ENCODE measurements at regions not wholly inside any gene's neighbourhood (a gene's known extent, or its start where the extent isn't known, plus 50 kb on each side); places are given as distances from the start of the nearest gene placed in this dataset.
A peak's percentile ranks its signal among the peaks of the same experiment; 100 is the strongest.
"Not testable (repeated sequence)": the region's sequence is repeated elsewhere in the genome, so short reads cannot be mapped to it uniquely, and the experiment has no call there.

DNA sequence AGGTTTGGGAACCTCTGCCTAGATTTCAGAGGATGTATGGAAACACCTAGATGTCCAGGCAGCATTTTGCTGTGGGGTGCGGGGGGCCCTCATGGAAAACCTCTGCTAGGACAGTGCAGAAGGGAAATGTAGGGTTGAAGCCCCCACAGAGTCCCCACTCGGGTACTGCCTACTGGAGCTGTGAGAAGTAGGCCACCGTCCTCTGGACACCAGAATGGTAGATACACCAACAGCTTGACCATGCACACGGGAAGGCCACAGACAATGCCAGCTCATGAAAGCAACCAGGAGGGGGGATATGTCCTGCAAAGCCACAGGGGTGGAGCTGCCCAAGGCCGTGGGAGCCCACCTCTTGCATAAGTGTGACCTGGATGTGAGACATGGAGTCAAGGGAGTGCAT, 1336.5 kb downstream of the SPATA31A7 start:
- not testable (repeated sequence) for H3K4me1 ChIP-seq, H3K27ac ChIP-seq, H3K4me3 ChIP-seq, ATAC-seq, H3K9me3 ChIP-seq, H3K36me3 ChIP-seq, H3K27me3 ChIP-seq
- WGBS, 2 donors (ENCODE audit: low coverage in 1 of 2), result no CpG with 5 or more reads among the region's 5 CpGs

DNA sequence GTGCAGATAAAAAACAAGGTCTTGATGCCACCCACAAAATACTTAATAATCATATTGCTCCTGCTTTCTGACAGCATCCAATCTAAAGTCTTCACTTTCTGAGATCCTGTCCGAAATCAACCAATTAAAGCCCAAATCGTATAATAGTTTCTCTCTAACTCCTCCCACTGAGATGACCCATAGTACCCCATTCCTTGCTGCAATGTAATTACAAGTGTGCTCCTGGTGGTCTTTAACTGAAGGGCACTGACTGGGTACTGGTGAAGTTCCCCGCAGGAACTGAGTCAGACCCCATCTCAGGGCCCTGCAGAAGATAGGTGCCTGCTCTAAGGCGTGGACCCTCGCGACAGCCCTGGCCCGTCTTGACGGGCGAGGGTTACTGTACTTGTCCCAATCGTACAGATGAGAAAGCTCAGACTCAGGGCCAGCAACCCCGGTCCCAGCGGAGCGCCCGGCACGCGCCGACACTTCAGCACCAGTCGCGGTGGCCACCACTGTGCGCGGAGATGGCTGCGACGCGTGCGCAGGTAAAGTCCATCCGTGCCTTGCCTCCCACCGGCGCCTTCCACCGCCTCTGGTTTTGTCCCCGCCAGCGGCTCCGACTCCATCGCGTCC, 1342.4 kb downstream of the SPATA31A7 start:
- H3K4me3 ChIP-seq, ATAC-seq, H3K4me1 ChIP-seq, H3K27ac ChIP-seq, H3K36me3 ChIP-seq, H3K9me3 ChIP-seq, H3K27me3 ChIP-seq: not testable (repeated sequence)
- 18% methylated on average over 2 of the region's 34 CpGs; no CpG with 5 or more reads in 1 of the 2 donors for WGBS, 2 donors (ENCODE audit: low coverage in 1 of 2)

DNA sequence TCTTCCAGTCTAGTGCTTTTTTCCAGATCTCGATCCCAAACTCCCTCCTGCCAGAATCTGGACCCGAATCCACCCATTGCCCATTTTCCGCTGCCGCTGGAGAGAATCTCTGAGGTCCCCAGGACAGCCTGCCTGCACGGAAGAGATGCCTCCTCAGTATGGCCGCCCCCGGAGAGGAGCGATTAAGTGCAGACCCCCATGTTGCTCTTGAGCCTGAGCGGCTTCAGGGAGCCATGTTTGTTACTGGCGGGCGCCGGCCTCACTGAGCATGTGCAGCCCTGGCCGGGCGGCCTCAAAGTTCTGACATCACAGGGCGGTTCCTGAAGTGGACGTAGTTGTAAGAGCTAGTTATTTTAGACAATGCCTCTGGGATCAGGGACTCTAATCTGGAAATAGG, 1342.9 kb downstream of the SPATA31A7 start:
- H3K36me3 ChIP-seq, ATAC-seq, H3K9me3 ChIP-seq, H3K4me1 ChIP-seq, H3K27me3 ChIP-seq, H3K27ac ChIP-seq, H3K4me3 ChIP-seq: not testable (repeated sequence)
- WGBS, 2 donors (ENCODE audit: low coverage in 1 of 2), result no CpG with 5 or more reads among the region's 16 CpGs

- not testable (repeated sequence) for H3K4me1 ChIP-seq, H3K4me3 ChIP-seq, H3K36me3 ChIP-seq, H3K27me3 ChIP-seq, H3K9me3 ChIP-seq, H3K27ac ChIP-seq
- peak; percentile 70 for ATAC-seq
- no CpG with 5 or more reads among the region's 26 CpGs for WGBS, 2 donors (ENCODE audit: low coverage in 1 of 2)
These were observed 1360.7 kb downstream of the SPATA31A7 start for GRCh38 chr9:62550539-62550938.

DNA sequence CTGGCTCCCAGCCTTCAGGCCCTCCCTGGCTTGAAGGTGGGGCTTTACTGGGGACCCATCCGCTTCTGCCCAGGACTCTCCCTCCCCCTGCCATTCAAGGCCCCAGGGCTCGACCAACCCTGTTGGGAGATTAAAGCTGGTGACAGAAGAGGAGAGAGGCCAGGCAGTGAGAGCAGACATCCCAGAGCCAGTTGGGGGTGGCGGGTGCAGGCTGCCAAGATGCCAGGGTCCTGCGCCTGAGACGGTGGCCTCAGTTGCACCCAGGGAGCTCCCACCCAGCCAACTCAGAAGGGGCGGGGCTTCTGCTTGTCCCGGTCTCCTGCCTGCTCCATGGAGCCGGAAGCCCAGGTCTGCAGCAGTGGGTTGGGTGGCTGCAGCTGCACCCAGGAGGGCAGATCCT, 1370.8 kb downstream of the SPATA31A7 start:
- not testable (repeated sequence) for H3K27me3 ChIP-seq, H3K27ac ChIP-seq, H3K4me1 ChIP-seq, H3K36me3 ChIP-seq, ATAC-seq, H3K9me3 ChIP-seq, H3K4me3 ChIP-seq
- WGBS, 2 donors (ENCODE audit: low coverage in 1 of 2), result no CpG with 5 or more reads among the region's 8 CpGs

GRCh38 chr9:62565132-62565531, 1375.3 kb downstream of the SPATA31A7 start:
- not testable (repeated sequence) for ATAC-seq, H3K27me3 ChIP-seq

GRCh38 chr9:62566430-62566829, 1376.6 kb downstream of the SPATA31A7 start:
- not testable (repeated sequence) for H3K36me3 ChIP-seq, H3K27me3 ChIP-seq, ATAC-seq, H3K4me1 ChIP-seq, H3K9me3 ChIP-seq, H3K27ac ChIP-seq, H3K4me3 ChIP-seq
- no CpG with 5 or more reads among the region's 4 CpGs for WGBS, 2 donors (ENCODE audit: low coverage in 1 of 2)

More at GRCh38 chr9:62565132-62565531, 1375.3 kb downstream of the SPATA31A7 start:
- 33 to 75% methylated on average over 1 of the region's 3 CpGs for WGBS, 2 donors (ENCODE audit: low coverage in 1 of 2)
- H3K27ac ChIP-seq, H3K4me1 ChIP-seq, H3K9me3 ChIP-seq, H3K4me3 ChIP-seq, H3K36me3 ChIP-seq: not testable (repeated sequence)

GRCh38 chr9:62597128-62597527, 1407.3 kb downstream of the SPATA31A7 start:
- ATAC-seq, H3K4me3 ChIP-seq, H3K27ac ChIP-seq, H3K4me1 ChIP-seq, H3K27me3 ChIP-seq, H3K36me3 ChIP-seq, H3K9me3 ChIP-seq: not testable (repeated sequence)
- WGBS, 2 donors (ENCODE audit: low coverage in 1 of 2), result 0% methylated on average over 3 of the region's 16 CpGs; no CpG with 5 or more reads in 1 of the 2 donors
